ENCODE measurements at regions not wholly inside any gene's neighbourhood (a gene's known extent, or its start where the extent isn't known, plus 50 kb on each side); places are given as distances from the start of the nearest gene placed in this dataset.

DNA sequence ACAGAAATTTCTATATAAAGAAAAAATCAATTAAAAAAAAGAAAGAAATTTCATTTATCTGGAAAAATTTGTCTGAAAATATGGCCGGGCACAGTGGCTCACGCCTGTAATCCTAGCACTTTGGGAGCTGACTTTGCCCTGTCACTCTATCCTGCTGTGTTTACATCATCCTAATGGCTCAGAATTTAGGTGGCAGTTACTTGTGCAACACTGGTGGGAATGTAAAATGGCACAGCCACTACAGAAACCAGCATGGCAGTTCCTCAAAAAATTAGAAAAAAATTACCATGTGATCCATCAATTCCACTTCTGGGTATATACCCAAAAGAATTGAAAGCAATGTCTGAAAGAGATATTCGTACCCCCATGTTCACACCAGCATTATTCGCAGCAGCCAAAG lies 405.2 kb upstream of the AUTS2 start:
- TF ChIP-seq HNF4A (conservative IDR thresholded peaks at IDR 0.05): no peak
- TF ChIP-seq, protein P1, sequence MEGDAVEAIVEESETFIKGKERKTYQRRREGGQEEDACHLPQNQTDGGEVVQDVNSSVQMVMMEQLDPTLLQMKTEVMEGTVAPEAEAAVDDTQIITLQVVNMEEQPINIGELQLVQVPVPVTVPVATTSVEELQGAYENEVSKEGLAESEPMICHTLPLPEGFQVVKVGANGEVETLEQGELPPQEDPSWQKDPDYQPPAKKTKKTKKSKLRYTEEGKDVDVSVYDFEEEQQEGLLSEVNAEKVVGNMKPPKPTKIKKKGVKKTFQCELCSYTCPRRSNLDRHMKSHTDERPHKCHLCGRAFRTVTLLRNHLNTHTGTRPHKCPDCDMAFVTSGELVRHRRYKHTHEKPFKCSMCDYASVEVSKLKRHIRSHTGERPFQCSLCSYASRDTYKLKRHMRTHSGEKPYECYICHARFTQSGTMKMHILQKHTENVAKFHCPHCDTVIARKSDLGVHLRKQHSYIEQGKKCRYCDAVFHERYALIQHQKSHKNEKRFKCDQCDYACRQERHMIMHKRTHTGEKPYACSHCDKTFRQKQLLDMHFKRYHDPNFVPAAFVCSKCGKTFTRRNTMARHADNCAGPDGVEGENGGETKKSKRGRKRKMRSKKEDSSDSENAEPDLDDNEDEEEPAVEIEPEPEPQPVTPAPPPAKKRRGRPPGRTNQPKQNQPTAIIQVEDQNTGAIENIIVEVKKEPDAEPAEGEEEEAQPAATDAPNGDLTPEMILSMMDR (IDR thresholded peaks at IDR 0.05; ENCODE audit: low read depth, low read length, missing input control): no peak
- TF ChIP-seq, protein P2, sequence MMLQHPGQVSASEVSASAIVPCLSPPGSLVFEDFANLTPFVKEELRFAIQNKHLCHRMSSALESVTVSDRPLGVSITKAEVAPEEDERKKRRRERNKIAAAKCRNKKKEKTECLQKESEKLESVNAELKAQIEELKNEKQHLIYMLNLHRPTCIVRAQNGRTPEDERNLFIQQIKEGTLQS (IDR thresholded peaks at IDR 0.05): no peak
- no peak for TF ChIP-seq SP1 (IDR thresholded peaks at IDR 0.05)
- TF ChIP-seq, protein P3, sequence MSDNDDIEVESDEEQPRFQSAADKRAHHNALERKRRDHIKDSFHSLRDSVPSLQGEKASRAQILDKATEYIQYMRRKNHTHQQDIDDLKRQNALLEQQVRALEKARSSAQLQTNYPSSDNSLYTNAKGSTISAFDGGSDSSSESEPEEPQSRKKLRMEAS (IDR thresholded peaks at IDR 0.05): no peak
- TF ChIP-seq RAD21 (IDR thresholded peaks at IDR 0.05): no peak
- TF ChIP-seq, protein P4, sequence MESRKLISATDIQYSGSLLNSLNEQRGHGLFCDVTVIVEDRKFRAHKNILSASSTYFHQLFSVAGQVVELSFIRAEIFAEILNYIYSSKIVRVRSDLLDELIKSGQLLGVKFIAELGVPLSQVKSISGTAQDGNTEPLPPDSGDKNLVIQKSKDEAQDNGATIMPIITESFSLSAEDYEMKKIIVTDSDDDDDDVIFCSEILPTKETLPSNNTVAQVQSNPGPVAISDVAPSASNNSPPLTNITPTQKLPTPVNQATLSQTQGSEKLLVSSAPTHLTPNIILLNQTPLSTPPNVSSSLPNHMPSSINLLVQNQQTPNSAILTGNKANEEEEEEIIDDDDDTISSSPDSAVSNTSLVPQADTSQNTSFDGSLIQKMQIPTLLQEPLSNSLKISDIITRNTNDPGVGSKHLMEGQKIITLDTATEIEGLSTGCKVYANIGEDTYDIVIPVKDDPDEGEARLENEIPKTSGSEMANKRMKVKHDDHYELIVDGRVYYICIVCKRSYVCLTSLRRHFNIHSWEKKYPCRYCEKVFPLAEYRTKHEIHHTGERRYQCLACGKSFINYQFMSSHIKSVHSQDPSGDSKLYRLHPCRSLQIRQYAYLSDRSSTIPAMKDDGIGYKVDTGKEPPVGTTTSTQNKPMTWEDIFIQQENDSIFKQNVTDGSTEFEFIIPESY (IDR thresholded peaks at IDR 0.05): no peak
